ENCODE measurements at regions not wholly inside any gene's neighbourhood (a gene's known extent, or its start where the extent isn't known, plus 50 kb on each side); places are given as distances from the start of the nearest gene placed in this dataset.

GRCh38 chr16:48659940-48660339, 50.0 kb upstream of the N4BP1 start:
- Histone ChIP-seq H3F3A (ENCODE audit: control insufficient read depth, insufficient read depth) (no peaks in the 10 kb centered on the region), H4K20me1 (ENCODE audit: control insufficient read depth, insufficient read depth, low read depth, low read length) (no peaks in the 10 kb centered on the region), H3K4me2 (ENCODE audit: low read length) (no peak overlapping the region), H3K4me1 (ENCODE audit: control insufficient read depth, low read length) (no peaks in the 10 kb centered on the region), H3K79me2 (ENCODE audit: control insufficient read depth, low read length) (no peaks in the 10 kb centered on the region), H3K9me2 (replicated peaks; ENCODE audit: control insufficient read depth, low read length) (no peaks in the 10 kb centered on the region), H3K27ac (ENCODE audit: low read depth, low read length) (no peak overlapping the region), H3K9me3 (ENCODE audit: control insufficient read depth, insufficient read depth, low read length) (peaks cover 5% of the 10 kb centered on the region; the same call in 1 of the 2 replicates), H3K27me3 (ENCODE audit: control insufficient read depth, low read length) (no peaks in the 10 kb centered on the region), H3K4me3 (ENCODE audit: low read length) (no peak overlapping the region), H3K36me3 (ENCODE audit: control insufficient read depth, low read length) (no peaks in the 10 kb centered on the region)
- TF ChIP-seq EZH2phosphoT487 (IDR thresholded peaks at IDR 0.05; ENCODE audit: borderline replicate concordance, low read length), result no peak
- TF ChIP-seq CTCF (IDR thresholded peaks at IDR 0.05; ENCODE audit: low read depth, low read length, poor library complexity, severe bottlenecking), result no peak
